PFSK-1 (cell line): ENCODE measurements at regions not wholly inside any gene's neighbourhood (a gene's known extent, or its start where the extent isn't known, plus 50 kb on each side); places are given as distances from the start of the nearest gene placed in this dataset.

Experiments used
- POLR2AphosphoS5 ChIP-seq: IDR thresholded peaks from 2 replicates; pipeline ENCODE4 v1.6.1; 2012; ENCODE audit warnings: low read depth, mild to moderate bottlenecking, control low read depth, low read length, moderate library complexity
- REST ChIP-seq, 2 experiments: IDR thresholded peaks; 2 replicates each; pipeline versions ENCODE4 v1.6.1 to v1.8.0; 2011 to 2012; ENCODE audit warnings: low read depth in 2 of 2, low read length in 2 of 2, control low read depth in 1 of 2, inconsistent platforms in 1 of 2, mild to moderate bottlenecking in 1 of 2, moderate library complexity in 1 of 2; ENCODE audit not compliant: insufficient read depth in 1 of 2
- TAF1 ChIP-seq: IDR thresholded peaks from 2 replicates; pipeline ENCODE4 v1.6.1; 2012; ENCODE audit warnings: low read length, control low read depth, borderline replicate concordance; ENCODE audit not compliant: insufficient read depth

GRCh38 chr20:48393737-48394314 lies 434.0 kb downstream of the PREX1 start:
- no peak for TF ChIP-seq POLR2AphosphoS5
- no peak for TF ChIP-seq REST (IDR thresholded peaks at IDR 0.05; ENCODE audit: insufficient read depth in 1 of 2, low read depth in 2 of 2, low read length in 2 of 2)
- no peak for TF ChIP-seq TAF1
